ENCODE measurements at regions not wholly inside any gene's neighbourhood (a gene's known extent, or its start where the extent isn't known, plus 50 kb on each side); places are given as distances from the start of the nearest gene placed in this dataset.
A peak's percentile ranks its signal among the peaks of the same experiment; 100 is the strongest.

GRCh38 chr2:54406031-54406430 is 50.1 kb upstream of the SPTBN1 start:
- Histone ChIP-seq H2BK15ac (ENCODE audit: low read depth, low read length) (no peak overlapping the region), H3K9ac (ENCODE audit: extremely low read depth, insufficient read length, low read length) (no peak overlapping the region), H3K56ac (ENCODE audit: insufficient read length, low read depth, low read length) (no peak overlapping the region), H3K4me2 (ENCODE audit: insufficient read depth, insufficient read length, low read length) (no peak overlapping the region), H3K23ac (ENCODE audit: insufficient read length, low read depth, low read length) (no peak overlapping the region), H2BK20ac (ENCODE audit: low read depth, low read length, poor library complexity, severe bottlenecking) (no peak overlapping the region), H4K20me1 (ENCODE audit: control insufficient read depth, insufficient read depth, insufficient read length) (no peaks in the 10 kb centered on the region), H2AFZ (ENCODE audit: low read length) (no peak overlapping the region), H3K23me2 (ENCODE audit: insufficient read length, low read depth, low read length, poor library complexity, severe bottlenecking) (no peaks in the 10 kb centered on the region), H3T11ph (ENCODE audit: low read length) (no peak overlapping the region), H3K79me1 (ENCODE audit: insufficient read depth, low read depth, low read length, poor library complexity, severe bottlenecking) (no peaks in the 10 kb centered on the region), H3K14ac (ENCODE audit: insufficient read depth, low read length) (no peak overlapping the region), H3K4me1 (ENCODE audit: insufficient read depth, low read length) (no peaks in the 10 kb centered on the region; the same call in 1 of the 2 replicates), H4K8ac (replicated peaks; ENCODE audit: insufficient read length, low read depth, low read length) (no peak overlapping the region), H3K27me3 (ENCODE audit: insufficient read depth, low read length) (no peaks in the 10 kb centered on the region), H3K79me2 (ENCODE audit: insufficient read depth, low read length) (no peaks in the 10 kb centered on the region), H3K27ac (ENCODE audit: insufficient read length, low read depth, low read length) (no peak overlapping the region), H3K9me3 (ENCODE audit: control insufficient read depth, low read depth, low read length) (no peaks in the 10 kb centered on the region), H2BK12ac (ENCODE audit: insufficient read length, low read depth, low read length) (no peak overlapping the region), H4K91ac (ENCODE audit: insufficient read length, low read depth, low read length) (no peak overlapping the region), H2AK5ac (ENCODE audit: insufficient read length, low read length) (no peak overlapping the region), H2BK120ac (ENCODE audit: low read depth, low read length, poor library complexity, severe bottlenecking) (no peak overlapping the region), H4K5ac (ENCODE audit: insufficient read length, low read depth, low read length) (no peak overlapping the region), H2BK5ac (ENCODE audit: insufficient read length, low read length) (no peak overlapping the region), H3K4ac (ENCODE audit: low read depth, low read length) (no peak overlapping the region), H3K18ac (ENCODE audit: insufficient read length, low read depth, low read length) (no peak overlapping the region)
- H3K27me3 Mint-ChIP-seq (ENCODE audit: low read depth), result no peaks in the 10 kb centered on the region
- H3K4me3 Mint-ChIP-seq, result no peak overlapping the region; a peak in 1 of 5 replicates
- H3K9me3 Mint-ChIP-seq, result no peaks in the 10 kb centered on the region
- no CpG with 5 or more reads among the region's 4 CpGs for WGBS (ENCODE audit: extremely low coverage, insufficient read length, low lambda C conversion rate)
- TF ChIP-seq CTCF (conservative IDR thresholded peaks at IDR 0.05), result no peak
- peak overlapping the region in 1 of 3 experiments; percentile 76; a peak in 1 of 7 replicates for H3K27ac Mint-ChIP-seq
- no peaks in the 10 kb centered on the region for H3K36me3 Mint-ChIP-seq (ENCODE audit: insufficient read depth in 1 of 3, low read depth in 3 of 3)
- peaks cover 9 to 19% of the 10 kb centered on the region in 2 experiments for H3K4me1 Mint-ChIP-seq
- DNase-seq, result no peak

Data from H9 (cell line).